Astrocyte (in vitro differentiated cells and primary cell): ENCODE measurements at regions not wholly inside any gene's neighbourhood (a gene's known extent, or its start where the extent isn't known, plus 50 kb on each side); places are given as distances from the start of the nearest gene placed in this dataset.

Experiments
- EZH2 ChIP-seq: IDR thresholded peaks from 2 replicates; pipeline ENCODE4 v1.6.1; 2012; ENCODE audit warnings: mild to moderate bottlenecking, low read length, inconsistent platforms; ENCODE audit not compliant: insufficient read depth
- TF ChIP-seq, protein P1 (sequence below): IDR thresholded peaks from 2 replicates; pipeline ENCODE4 v1.5.1; 2011; ENCODE audit warnings: low read depth, mild to moderate bottlenecking, inconsistent platforms, low read length, moderate library complexity; ENCODE audit not compliant: insufficient read depth

- TF ChIP-seq, protein P1, sequence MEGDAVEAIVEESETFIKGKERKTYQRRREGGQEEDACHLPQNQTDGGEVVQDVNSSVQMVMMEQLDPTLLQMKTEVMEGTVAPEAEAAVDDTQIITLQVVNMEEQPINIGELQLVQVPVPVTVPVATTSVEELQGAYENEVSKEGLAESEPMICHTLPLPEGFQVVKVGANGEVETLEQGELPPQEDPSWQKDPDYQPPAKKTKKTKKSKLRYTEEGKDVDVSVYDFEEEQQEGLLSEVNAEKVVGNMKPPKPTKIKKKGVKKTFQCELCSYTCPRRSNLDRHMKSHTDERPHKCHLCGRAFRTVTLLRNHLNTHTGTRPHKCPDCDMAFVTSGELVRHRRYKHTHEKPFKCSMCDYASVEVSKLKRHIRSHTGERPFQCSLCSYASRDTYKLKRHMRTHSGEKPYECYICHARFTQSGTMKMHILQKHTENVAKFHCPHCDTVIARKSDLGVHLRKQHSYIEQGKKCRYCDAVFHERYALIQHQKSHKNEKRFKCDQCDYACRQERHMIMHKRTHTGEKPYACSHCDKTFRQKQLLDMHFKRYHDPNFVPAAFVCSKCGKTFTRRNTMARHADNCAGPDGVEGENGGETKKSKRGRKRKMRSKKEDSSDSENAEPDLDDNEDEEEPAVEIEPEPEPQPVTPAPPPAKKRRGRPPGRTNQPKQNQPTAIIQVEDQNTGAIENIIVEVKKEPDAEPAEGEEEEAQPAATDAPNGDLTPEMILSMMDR: no peak
- no peak for TF ChIP-seq EZH2
Observed at GRCh38 chr2:45261746-45262145, 252.5 kb upstream of the SIX2 start.
